Keratinocyte (primary cell): ENCODE measurements at regions not wholly inside any gene's neighbourhood (a gene's known extent, or its start where the extent isn't known, plus 50 kb on each side); places are given as distances from the start of the nearest gene placed in this dataset.

ENCODE experiments used
- DNase-seq: peaks from one replicate; pipeline ENCODE4 v3.0.0-alpha.2; 2011; ENCODE audit warnings: low read depth, missing footprints, low spot score
- FAIRE-seq: peaks from 2 replicates; lab custom pipeline; 2011; peaks lifted over from hg19 to GRCh38; lab: Jason Lieb, UNC
- H2AFZ ChIP-seq: 2 replicates; pipeline ENCODE4 v1.6.0; 2012; ENCODE audit warnings: low read length, control low read depth, inconsistent platforms; ENCODE audit not compliant: control insufficient read depth
- H3K27ac ChIP-seq: 2 replicates; pipeline ENCODE4 v1.5.1; 2011; ENCODE audit warnings: low read length; ENCODE audit not compliant: control insufficient read depth, insufficient read depth
- H3K27me3 ChIP-seq: 3 replicates; pipeline ENCODE4 v1.6.0; 2011; ENCODE audit warnings: low read length; ENCODE audit not compliant: control insufficient read depth, insufficient read depth; ENCODE audit errors: extremely low read depth
- H3K36me3 ChIP-seq, 2 experiments: 2 replicates in 1 of 2; 3 replicates in 1 of 2; pipeline ENCODE4 v1.5.1; 2011; ENCODE audit warnings: low read length in 2 of 2, mild to moderate bottlenecking in 1 of 2; ENCODE audit not compliant: control insufficient read depth in 2 of 2, insufficient read depth in 2 of 2; ENCODE audit errors: extremely low read depth in 1 of 2
- H3K4me1 ChIP-seq: 3 replicates; pipeline ENCODE4 v1.5.1; 2011; ENCODE audit warnings: low read length; ENCODE audit not compliant: control insufficient read depth, insufficient read depth; ENCODE audit errors: extremely low read depth
- H3K4me2 ChIP-seq: 3 replicates; pipeline ENCODE4 v1.6.0; 2011; ENCODE audit warnings: low read depth, low read length; ENCODE audit not compliant: control insufficient read depth, insufficient read depth; ENCODE audit errors: extremely low read depth
- H3K4me3 ChIP-seq, 3 experiments: fragments of 200-600 bp in 1 of 3; sonication (generic) in 1 of 3; 2 replicates in 2 of 3; 3 replicates in 1 of 3; pipeline ENCODE4 v1.5.1; 2011 to 2016; ENCODE audit warnings: low read length in 3 of 3, mild to moderate bottlenecking in 3 of 3, control low read depth in 2 of 3, inconsistent platforms in 1 of 3, low read depth in 1 of 3, mixed read lengths in 1 of 3, mixed run types in 1 of 3, moderate library complexity in 1 of 3; ENCODE audit not compliant: control insufficient read depth in 2 of 3, insufficient read depth in 2 of 3; ENCODE audit errors: extremely low read depth in 1 of 3
- H3K79me2 ChIP-seq: 2 replicates; pipeline ENCODE4 v1.6.0; 2012; ENCODE audit warnings: low read length; ENCODE audit not compliant: control insufficient read depth, insufficient read depth
- H3K9ac ChIP-seq: 3 replicates; pipeline ENCODE4 v1.6.0; 2011; ENCODE audit warnings: low read length; ENCODE audit not compliant: control insufficient read depth, insufficient read depth; ENCODE audit errors: extremely low read depth
- H3K9me1 ChIP-seq: 3 replicates; pipeline ENCODE4 v1.6.0; 2011; ENCODE audit warnings: low read length; ENCODE audit not compliant: control insufficient read depth, insufficient read depth; ENCODE audit errors: extremely low read depth
- H3K9me3 ChIP-seq: 2 replicates; pipeline ENCODE4 v1.5.1; 2012; ENCODE audit warnings: low read depth, low read length; ENCODE audit not compliant: control insufficient read depth
- H4K20me1 ChIP-seq: 3 replicates; pipeline ENCODE4 v1.6.0; 2011; ENCODE audit warnings: low read length; ENCODE audit not compliant: control insufficient read depth, insufficient read depth; ENCODE audit errors: extremely low read depth
- EZH2 ChIP-seq: IDR thresholded peaks from one replicate; pipeline ENCODE4 v1.6.1; 2012; ENCODE audit warnings: inconsistent platforms, mild to moderate bottlenecking, low read length, moderate library complexity
- dilution Hi-C: fragments of 300-500 bp; cut with MboI; formaldehyde crosslinking; loops from one replicate; pipeline ENCODE4 v1.7.0; 2020; ENCODE audit warnings: low sequenced_read_pairs; ENCODE audit not compliant: extremely low pct_ligation_motif_present
- TF ChIP-seq, protein P1 (sequence below), 3 experiments: IDR thresholded peaks in 1 of 3; conservative IDR thresholded peaks in 1 of 3; optimal IDR thresholded peaks in 1 of 3; 2 replicates in 2 of 3; 3 replicates in 1 of 3; pipeline versions ENCODE3 to v1.5.1; 2011; ENCODE audit warnings: low read length in 3 of 3, mild to moderate bottlenecking in 3 of 3, moderate library complexity in 2 of 3, control low read depth in 1 of 3, inconsistent platforms in 1 of 3; ENCODE audit not compliant: insufficient read depth in 2 of 3; ENCODE audit errors: extremely low read depth in 1 of 3

DNA sequence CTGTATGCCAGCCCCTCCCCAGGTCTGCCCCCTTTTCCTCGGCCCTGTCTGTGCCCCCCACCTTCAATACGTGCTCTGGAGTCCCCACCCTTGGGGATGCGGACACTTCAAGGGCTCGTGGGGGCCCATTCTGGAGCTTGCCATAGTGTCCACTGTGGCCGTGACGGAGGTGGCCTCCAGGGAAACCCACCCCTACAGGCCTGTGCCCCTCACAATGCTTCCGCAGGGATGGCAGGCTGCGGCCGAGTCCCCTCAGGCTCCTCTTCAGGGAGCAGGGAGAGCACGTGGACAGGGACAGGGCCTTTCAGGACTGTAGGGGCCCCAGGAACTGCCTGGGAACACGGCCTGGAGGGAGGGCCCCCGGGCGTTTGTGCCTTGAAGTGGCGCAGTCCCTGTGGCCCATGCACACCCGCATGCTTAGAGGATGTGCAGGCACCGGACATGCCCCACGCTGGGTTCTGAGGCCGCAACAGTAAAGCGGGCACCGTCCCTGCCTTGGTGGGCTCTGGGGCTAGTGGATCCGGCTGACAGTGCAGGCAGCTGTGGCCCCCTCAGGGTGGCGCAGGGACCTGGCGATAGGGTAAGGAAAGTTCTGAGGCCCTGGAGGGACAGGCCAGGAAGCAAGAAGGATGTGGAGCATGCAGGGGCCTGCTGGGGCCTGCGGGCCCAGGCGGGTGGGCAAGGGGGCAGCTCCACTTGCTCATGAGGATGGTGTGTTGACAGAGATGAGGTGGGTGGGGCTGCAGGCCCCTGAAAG, 209.0 kb upstream of the RTL1 start:
- Histone ChIP-seq H3K36me3 (no peaks in the 10 kb centered on the region), H2AFZ (no peak overlapping the region), H3K27me3 (no peaks in the 10 kb centered on the region), H3K4me1 (no peaks in the 10 kb centered on the region), H3K4me3 (no peak overlapping the region), H3K27ac (no peak overlapping the region), H3K9me1 (no peaks in the 10 kb centered on the region), H3K4me2 (no peak overlapping the region), H3K9ac (no peak overlapping the region), H4K20me1 (no peaks in the 10 kb centered on the region), H3K9me3 (peaks cover 2% of the 10 kb centered on the region), H3K79me2 (no peaks in the 10 kb centered on the region)
- no peak for DNase-seq
- TF ChIP-seq, protein P1, sequence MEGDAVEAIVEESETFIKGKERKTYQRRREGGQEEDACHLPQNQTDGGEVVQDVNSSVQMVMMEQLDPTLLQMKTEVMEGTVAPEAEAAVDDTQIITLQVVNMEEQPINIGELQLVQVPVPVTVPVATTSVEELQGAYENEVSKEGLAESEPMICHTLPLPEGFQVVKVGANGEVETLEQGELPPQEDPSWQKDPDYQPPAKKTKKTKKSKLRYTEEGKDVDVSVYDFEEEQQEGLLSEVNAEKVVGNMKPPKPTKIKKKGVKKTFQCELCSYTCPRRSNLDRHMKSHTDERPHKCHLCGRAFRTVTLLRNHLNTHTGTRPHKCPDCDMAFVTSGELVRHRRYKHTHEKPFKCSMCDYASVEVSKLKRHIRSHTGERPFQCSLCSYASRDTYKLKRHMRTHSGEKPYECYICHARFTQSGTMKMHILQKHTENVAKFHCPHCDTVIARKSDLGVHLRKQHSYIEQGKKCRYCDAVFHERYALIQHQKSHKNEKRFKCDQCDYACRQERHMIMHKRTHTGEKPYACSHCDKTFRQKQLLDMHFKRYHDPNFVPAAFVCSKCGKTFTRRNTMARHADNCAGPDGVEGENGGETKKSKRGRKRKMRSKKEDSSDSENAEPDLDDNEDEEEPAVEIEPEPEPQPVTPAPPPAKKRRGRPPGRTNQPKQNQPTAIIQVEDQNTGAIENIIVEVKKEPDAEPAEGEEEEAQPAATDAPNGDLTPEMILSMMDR (optimal IDR thresholded peaks at IDR 0.05 in 1 of 3, IDR thresholded peaks at IDR 0.05 in 1 of 3, conservative IDR thresholded peaks at IDR 0.05 in 1 of 3; ENCODE audit: extremely low read depth in 1 of 3, insufficient read depth in 2 of 3, low read length in 3 of 3) = no peak
- no peak for TF ChIP-seq EZH2
- dilution Hi-C loops = no loop called here
- no peak for FAIRE-seq

DNA sequence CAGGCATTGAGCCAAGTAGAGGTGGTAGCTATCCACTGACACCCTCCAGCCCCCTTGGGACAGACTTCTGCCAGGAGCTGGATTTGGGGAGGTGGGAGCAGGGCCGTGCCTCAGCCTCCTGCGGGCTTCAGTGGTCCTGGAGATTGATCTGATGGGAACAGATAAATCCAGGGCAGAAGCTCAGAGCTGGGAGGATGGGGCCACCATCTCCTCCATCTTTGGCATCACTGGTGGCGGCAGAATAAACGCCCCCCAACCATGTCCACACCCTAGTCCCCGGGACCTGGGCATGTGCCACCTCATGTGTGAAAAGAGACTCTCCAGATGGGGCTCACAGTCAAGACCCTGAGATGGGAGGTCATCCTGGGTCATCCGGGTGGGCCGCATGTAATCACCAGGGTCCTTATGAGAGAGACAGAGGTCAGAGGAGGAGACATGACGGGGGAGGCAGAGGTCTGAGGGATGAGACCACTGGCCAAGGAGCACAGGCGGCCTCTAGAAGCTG, 209.6 kb upstream of the RTL1 start:
- no peak overlapping the region for H3K4me3 ChIP-seq
- no peak for FAIRE-seq
- H3K4me1 ChIP-seq = no peaks in the 10 kb centered on the region
- no peaks in the 10 kb centered on the region for H3K9me1 ChIP-seq
- no peaks in the 10 kb centered on the region for H4K20me1 ChIP-seq
- H2AFZ ChIP-seq = no peak overlapping the region
- H3K27me3 ChIP-seq = no peaks in the 10 kb centered on the region
- H3K9ac ChIP-seq = no peak overlapping the region
- H3K4me2 ChIP-seq = no peak overlapping the region
- no peak overlapping the region for H3K27ac ChIP-seq
- TF ChIP-seq, protein P1 (optimal IDR thresholded peaks at IDR 0.05 in 1 of 3, IDR thresholded peaks at IDR 0.05 in 1 of 3, conservative IDR thresholded peaks at IDR 0.05 in 1 of 3; ENCODE audit: extremely low read depth in 1 of 3, insufficient read depth in 2 of 3, low read length in 3 of 3) = no peak
- TF ChIP-seq EZH2 = no peak
- no peaks in the 10 kb centered on the region for H3K36me3 ChIP-seq
- no peak for DNase-seq
- dilution Hi-C loops = no loop called here
- H3K9me3 ChIP-seq = peaks cover 2% of the 10 kb centered on the region
- no peaks in the 10 kb centered on the region for H3K79me2 ChIP-seq
